SK-N-SH (cell line): ENCODE measurements at regions not wholly inside any gene's neighbourhood (a gene's known extent, or its start where the extent isn't known, plus 50 kb on each side); places are given as distances from the start of the nearest gene placed in this dataset.

Experiments
- CTCF ChIA-PET: fragments of 300-600, 350-600 bp; formaldehyde crosslinking; extraction: SDS; loops from one replicate; lab custom pipeline; 2021; lab: Yijun Ruan, JAX
- POLR2A ChIA-PET: fragments of 350-600 bp; sonication (Branson Sonifier 250); formaldehyde crosslinking; extraction: SDS; loops from one replicate; lab custom pipeline; 2020; ENCODE audit warnings: antibody characterized with exemption, inconsistent platforms; lab: Yijun Ruan, JAX
- DNase-seq: peaks from one replicate; pipeline ENCODE4 v3.0.0; 2012
- H2AFZ ChIP-seq: fragments of 200-600 bp; sonication (generic); 2 replicates; pipeline ENCODE4 v1.8.1; 2016; ENCODE audit warnings: antibody characterized with exemption, mild to moderate bottlenecking, low read depth
- H3F3A ChIP-seq: fragments of 200-600 bp; sonication (generic); replicated peaks from 2 replicates; pipeline ENCODE3; 2016; ENCODE audit warnings: antibody characterized with exemption, mild to moderate bottlenecking; ENCODE audit not compliant: insufficient read depth
- H3K27ac ChIP-seq, 2 experiments: fragments of 200-500 bp in 1 of 2; fragments of 200-600 bp in 1 of 2; sonication (Bioruptor generic) in 1 of 2; sonication (generic), shearing (Covaris generic) in 1 of 2; 2 replicates each; pipeline versions ENCODE4 v1.5.1 to v1.6.1; 2014 to 2016; ENCODE audit warnings: low read depth in 2 of 2, inconsistent platforms in 1 of 2, low read length in 1 of 2, mild to moderate bottlenecking in 1 of 2, mixed read lengths in 1 of 2
- H3K27me3 ChIP-seq: fragments of 200-600 bp; sonication (generic), shearing (Covaris generic); 2 replicates; pipeline ENCODE4 v1.6.1; 2016; ENCODE audit warnings: mixed run types; ENCODE audit not compliant: insufficient read depth
- H3K36me3 ChIP-seq, 2 experiments: fragments of 200-500 bp in 1 of 2; fragments of 200-600 bp in 1 of 2; sonication (Bioruptor generic) in 1 of 2; sonication (generic) in 1 of 2; replicated peaks in 1 of 2; 2 replicates each; pipeline versions ENCODE3 to v1.5.1; 2014 to 2016; ENCODE audit warnings: low read length in 1 of 2, mild to moderate bottlenecking in 1 of 2; ENCODE audit not compliant: insufficient read depth in 2 of 2, control insufficient read depth in 1 of 2
- H3K4me1 ChIP-seq, 2 experiments: fragments of 200-500 bp in 1 of 2; fragments of 200-600 bp in 1 of 2; sonication (Bioruptor generic) in 1 of 2; sonication (generic), shearing (Covaris generic) in 1 of 2; 2 replicates each; pipeline versions ENCODE4 v1.5.1 to v1.6.1; 2014 to 2016; ENCODE audit warnings: low read depth in 1 of 2, low read length in 1 of 2, mixed run types in 1 of 2; ENCODE audit not compliant: insufficient read depth in 2 of 2, control insufficient read depth in 1 of 2
- H3K4me2 ChIP-seq: fragments of 200-600 bp; sonication (generic), shearing (Covaris generic); 2 replicates; pipeline ENCODE4 v1.6.1; 2017; ENCODE audit warnings: mixed run types
- H3K4me3 ChIP-seq, 2 experiments: fragments of 200-500 bp in 1 of 2; fragments of 200-600 bp in 1 of 2; sonication (Bioruptor generic) in 1 of 2; sonication (generic), shearing (Covaris generic) in 1 of 2; 2 replicates each; pipeline versions ENCODE4 v1.5.1 to v1.8.1; 2014 to 2016; ENCODE audit warnings: low read depth in 2 of 2, inconsistent platforms in 1 of 2, low read length in 1 of 2, mild to moderate bottlenecking in 1 of 2, mixed read lengths in 1 of 2, moderate library complexity in 1 of 2
- H3K79me2 ChIP-seq: fragments of 200-600 bp; sonication (generic); 2 replicates; pipeline ENCODE4 v1.8.1; 2017; ENCODE audit warnings: mild to moderate bottlenecking; ENCODE audit not compliant: insufficient read depth
- H3K9ac ChIP-seq: fragments of 200-600 bp; sonication (generic); 2 replicates; pipeline ENCODE4 v1.6.1; 2017; ENCODE audit warnings: mixed run types
- H3K9me2 ChIP-seq: fragments of 200-600 bp; sonication (generic); 2 replicates; pipeline ENCODE4 v1.6.1; 2017; ENCODE audit warnings: mixed run types
- H3K9me3 ChIP-seq: fragments of 200-600 bp; sonication (generic); 2 replicates; pipeline ENCODE4 v1.6.1; 2017; ENCODE audit warnings: mixed run types, mild to moderate bottlenecking, moderate library complexity
- H4K20me1 ChIP-seq: fragments of 200-600 bp; sonication (generic); 2 replicates; pipeline ENCODE4 v1.6.1; 2017; ENCODE audit warnings: mild to moderate bottlenecking, mixed run types; ENCODE audit not compliant: insufficient read depth
- ELF1 ChIP-seq: IDR thresholded peaks from 2 replicates; pipeline ENCODE4 v1.4.0; 2012
- EP300 ChIP-seq, 2 experiments: IDR thresholded peaks; 2 replicates each; pipeline versions ENCODE4 v1.4.0 to v1.6.1; 2012; ENCODE audit warnings: borderline replicate concordance in 1 of 2, low read depth in 1 of 2, low read length in 1 of 2
- FOXJ3 ChIP-seq: sonication (generic); formaldehyde crosslinking; IDR thresholded peaks from 2 replicates; pipeline ENCODE4 v1.5.1; 2020; ENCODE audit warnings: mild to moderate bottlenecking, missing genetic modification reagents
- IRF3 ChIP-seq: fragments of 150-350 bp; IDR thresholded peaks from 2 replicates; pipeline ENCODE4 v1.6.1; 2016; ENCODE audit warnings: mild to moderate bottlenecking, low read depth, low read length
- MEF2A ChIP-seq: IDR thresholded peaks from 2 replicates; pipeline ENCODE4 v1.4.0; 2012; ENCODE audit warnings: low read depth, borderline replicate concordance
- MXI1 ChIP-seq: IDR thresholded peaks from 2 replicates; pipeline ENCODE4 v1.6.1; 2012; ENCODE audit warnings: mild to moderate bottlenecking, low read depth, low read length, improper control_type of control experiment
- NFIC ChIP-seq: IDR thresholded peaks from 2 replicates; pipeline ENCODE4 v1.4.0; 2012; ENCODE audit warnings: borderline replicate concordance
- NRF1 ChIP-seq: IDR thresholded peaks from 2 replicates; pipeline ENCODE4 v1.6.1; 2012; ENCODE audit warnings: low read depth, mild to moderate bottlenecking, low read length
- PBX3 ChIP-seq: IDR thresholded peaks from 2 replicates; pipeline ENCODE4; 2012
- RAD21 ChIP-seq: IDR thresholded peaks from 2 replicates; pipeline ENCODE4 v1.6.1; 2012; ENCODE audit warnings: mild to moderate bottlenecking, low read length
- RCOR1 ChIP-seq: fragments of 150-350 bp; IDR thresholded peaks from 2 replicates; pipeline ENCODE4 v1.6.1; 2017; ENCODE audit warnings: antibody characterized with exemption, low read length
- RXRA ChIP-seq: IDR thresholded peaks from 2 replicates; pipeline ENCODE4 v1.4.0; 2012; ENCODE audit warnings: low read depth, mild to moderate bottlenecking, borderline replicate concordance
- SIN3A ChIP-seq: IDR thresholded peaks from 2 replicates; pipeline ENCODE4 v1.6.1; 2012; ENCODE audit warnings: low read depth, mild to moderate bottlenecking, low read length, moderate library complexity, borderline replicate concordance
- TCF12 ChIP-seq: IDR thresholded peaks from 2 replicates; pipeline ENCODE4 v1.4.0; 2012
- YY1 ChIP-seq: IDR thresholded peaks from 2 replicates; pipeline ENCODE4 v1.4.0; 2012; ENCODE audit warnings: low read depth, mild to moderate bottlenecking
- ZBTB33 ChIP-seq: IDR thresholded peaks from 2 replicates; pipeline ENCODE4 v1.4.0; 2012; ENCODE audit warnings: low read depth, borderline replicate concordance
- WGBS: methylation state at CpG from one replicate; pipeline ENCODE4 v1.1.6; 2017; ENCODE audit warnings: low lambda C conversion rate; 5-methylcytosine and 5-hydroxymethylcytosine counted together

GRCh38 chr20:48010623-48011022, 225.3 kb upstream of the SULF2 start (continued):
- TF ChIP-seq IRF3 (no peak), RAD21 (no peak)
- TF ChIP-seq, all 33 proteins: peak for 0

GRCh38 chr20:48008850-48009515, 223.7 kb upstream of the SULF2 start:
- DNase-seq: no peak
- Histone ChIP-seq H3K79me2 (no peaks in the 10 kb centered on the region), H3K9ac (no peak overlapping the region), H3K4me2 (no peak overlapping the region), H3K27me3 (no peaks in the 10 kb centered on the region), H3K9me2 (no peaks in the 10 kb centered on the region), H3K4me1 (no peaks in the 10 kb centered on the region), H4K20me1 (no peaks in the 10 kb centered on the region), H3K9me3 (no peaks in the 10 kb centered on the region), H3K27ac (no peak overlapping the region), H3K36me3 (no peaks in the 10 kb centered on the region), H3F3A (no peaks in the 10 kb centered on the region), H2AFZ (no peak overlapping the region), H3K4me3 (no peak overlapping the region)
- TF ChIP-seq YY1 (no peak), RCOR1 (no peak), NFIC (no peak), NRF1 (no peak), ZBTB33 (no peak), MEF2A (no peak), TCF12 (no peak), FOXJ3 (no peak), PBX3 (no peak), EP300 (IDR thresholded peaks at IDR 0.05; ENCODE audit: borderline replicate concordance in 1 of 2, low read depth in 1 of 2, low read length in 1 of 2) (no peak), MXI1 (no peak), ELF1 (no peak), SIN3A (no peak), RXRA (no peak)
- ChIA-PET CTCF (interaction anchor here (1.6 kb wide), 1 partner anchor 12 kb away, joined by 5 read pairs; no protein-coding TSS in a partner anchor), POLR2A (no interaction called here)
- WGBS: 15% methylated on average over 2 of the region's 2 CpGs
